Kidney (tissue), 13 donors: ENCODE measurements at regions not wholly inside any gene's neighbourhood (a gene's known extent, or its start where the extent isn't known, plus 50 kb on each side); places are given as distances from the start of the nearest gene placed in this dataset.

ENCODE experiments used
- DNase-seq, 5 donors: peaks; one replicate each; pipeline ENCODE4 v3.0.0-alpha.2; 2013 to 2020
- FAIRE-seq: peaks from 2 replicates; lab custom pipeline; 2012; peaks lifted over from hg19 to GRCh38; lab: Jason Lieb, UNC
- H3K27ac ChIP-seq, 2 donors: one replicate each; pipeline ENCODE4 v1.7.0; 2013; ENCODE audit warnings: low read depth in 2 of 2, low read length in 2 of 2, inconsistent platforms in 1 of 2
- H3K27me3 ChIP-seq: one replicate; pipeline ENCODE4 v1.7.1; 2013; ENCODE audit warnings: low read length, inconsistent platforms; ENCODE audit not compliant: control insufficient read depth, insufficient read depth
- H3K36me3 ChIP-seq, 3 donors: one replicate each; pipeline versions ENCODE4 v1.7.0 to v1.7.1; 2013; ENCODE audit warnings: low read length in 3 of 3, control low read depth in 1 of 3, inconsistent platforms in 1 of 3; ENCODE audit not compliant: insufficient read depth in 3 of 3, control insufficient read depth in 2 of 3
- H3K4me1 ChIP-seq, 3 donors: one replicate each; pipeline versions ENCODE4 v1.7.0 to v1.7.1; 2013; ENCODE audit warnings: low read length in 3 of 3, inconsistent platforms in 1 of 3, low read depth in 1 of 3; ENCODE audit not compliant: control insufficient read depth in 2 of 3, insufficient read depth in 2 of 3
- H3K4me3 ChIP-seq, 3 donors: one replicate each; pipeline versions ENCODE4 v1.7.0 to v1.8.1; 2013; ENCODE audit warnings: low read length in 3 of 3, control low read depth in 1 of 3, inconsistent platforms in 1 of 3
- H3K9ac ChIP-seq, 3 donors: one replicate each; pipeline versions ENCODE4 v1.7.0 to v1.7.1; 2013; ENCODE audit warnings: low read length in 3 of 3, control low read depth in 1 of 3, inconsistent platforms in 1 of 3
- H3K9me3 ChIP-seq, 3 donors: one replicate each; pipeline versions ENCODE4 v1.7.0 to v1.7.1; 2013; ENCODE audit warnings: low read length in 3 of 3, control low read depth in 1 of 3, inconsistent platforms in 1 of 3; ENCODE audit not compliant: control insufficient read depth in 2 of 3, insufficient read depth in 1 of 3
- CTCF ChIP-seq: IDR thresholded peaks from 3 replicates; pipeline ENCODE4 v1.5.1; 2012; ENCODE audit warnings: mild to moderate bottlenecking, moderate library complexity, borderline replicate concordance; ENCODE audit not compliant: insufficient read depth; ENCODE audit errors: extremely low read depth
- intact Hi-C: fragments of 100-400 bp; cut with DNase I; formaldehyde crosslinking; loops from one replicate; pipeline ENCODE4 v1.11.1; 2022
- donor health status: control.
- donor health status: control.
- donor health status: control.
- donor health status: control.
- donor health status: control.
- donor health status: DM: yes; HTN: yes; CAD: no.
- donor health status: Normal renal cell carcinoma (clear cell type).

GRCh38 chr3:159632851-159633250, 355.8 kb upstream of the IL12A start:
- H3K9ac ChIP-seq = no peak overlapping the region
- no peak for DNase-seq
- no peaks in the 10 kb centered on the region for H3K9me3 ChIP-seq
- no peak overlapping the region for H3K27ac ChIP-seq
- H3K36me3 ChIP-seq = no peaks in the 10 kb centered on the region
- H3K27me3 ChIP-seq = no peaks in the 10 kb centered on the region
- intact Hi-C loops = no loop called here
- no peak for TF ChIP-seq CTCF
- no peak overlapping the region for H3K4me3 ChIP-seq
- FAIRE-seq = no peak
- H3K4me1 ChIP-seq = no peaks in the 10 kb centered on the region

- no peak overlapping the region for H3K4me3 ChIP-seq
- no peak for FAIRE-seq
- intact Hi-C loops = no loop called here
- no peak for DNase-seq
- no peaks in the 10 kb centered on the region for H3K9me3 ChIP-seq
- H3K27ac ChIP-seq = no peak overlapping the region
- no peak overlapping the region for H3K9ac ChIP-seq
- no peak for TF ChIP-seq CTCF
- no peaks in the 10 kb centered on the region for H3K4me1 ChIP-seq
- no peaks in the 10 kb centered on the region for H3K36me3 ChIP-seq
- H3K27me3 ChIP-seq = no peaks in the 10 kb centered on the region
These were observed 354.2 kb upstream of the IL12A start for GRCh38 chr3:159634483-159634882.

GRCh38 chr3:159635047-159635641, 353.5 kb upstream of the IL12A start:
- Histone ChIP-seq H3K4me3 (no peak overlapping the region), H3K27ac (no peak overlapping the region), H3K9ac (no peak overlapping the region), H3K36me3 (no peaks in the 10 kb centered on the region), H3K4me1 (no peaks in the 10 kb centered on the region), H3K9me3 (no peaks in the 10 kb centered on the region), H3K27me3 (no peaks in the 10 kb centered on the region)
- no peak for TF ChIP-seq CTCF
- intact Hi-C loops = no loop called here
- DNase-seq (no peak), FAIRE-seq (no peak)
